ENCODE measurements at regions not wholly inside any gene's neighbourhood (a gene's known extent, or its start where the extent isn't known, plus 50 kb on each side); places are given as distances from the start of the nearest gene placed in this dataset.
"Not testable (repeated sequence)": the region's sequence is repeated elsewhere in the genome, so short reads cannot be mapped to it uniquely, and the experiment has no call there.

- Histone ChIP-seq H3K9me3 (ENCODE audit: low read length) (no peaks in the 10 kb centered on the region), H3K27me3 (ENCODE audit: insufficient read depth, low read length) (no peaks in the 10 kb centered on the region)
- TF ChIP-seq CTCF (IDR thresholded peaks at IDR 0.05; ENCODE audit: low read length) (no peak), EZH2 (IDR thresholded peaks at IDR 0.05; ENCODE audit: borderline replicate concordance, low read length) (no peak)
These were observed 253.3 kb downstream of the FAM72C start for GRCh38 chr1:143718524-143718923.

GRCh38 chr1:143718021-143718420 lies 253.8 kb downstream of the FAM72C start:
- Histone ChIP-seq H3F3A (ENCODE audit: insufficient read depth, low read length) (no peaks in the 10 kb centered on the region), H3K27ac (ENCODE audit: low read depth, low read length, poor library complexity, severe bottlenecking) (no peak overlapping the region), H3K4me3 (ENCODE audit: low read depth, low read length, poor library complexity, severe bottlenecking) (no peak overlapping the region), H3K4me2 (ENCODE audit: low read length) (no peak overlapping the region), H3K9ac (ENCODE audit: low read length) (no peak overlapping the region), H4K20me1 (ENCODE audit: insufficient read depth, low read length) (no peaks in the 10 kb centered on the region), H2AFZ (ENCODE audit: low read length) (no peak overlapping the region), H3K79me2 (ENCODE audit: insufficient read depth, low read length) (no peaks in the 10 kb centered on the region), H3K4me1 (ENCODE audit: insufficient read depth, low read length, severe bottlenecking) (no peaks in the 10 kb centered on the region), H3K27me3 (ENCODE audit: insufficient read depth, low read length) (no peaks in the 10 kb centered on the region), H3K9me3 (ENCODE audit: low read length) (no peaks in the 10 kb centered on the region), H3K36me3 (ENCODE audit: insufficient read depth, low read length) (no peaks in the 10 kb centered on the region), H3K9me2 (ENCODE audit: low read depth, low read length) (no peaks in the 10 kb centered on the region)
- TF ChIP-seq EZH2 (IDR thresholded peaks at IDR 0.05; ENCODE audit: borderline replicate concordance, low read length), result no peak
- no peak for TF ChIP-seq CTCF (IDR thresholded peaks at IDR 0.05; ENCODE audit: low read length)

More at GRCh38 chr1:143718524-143718923, 253.3 kb downstream of the FAM72C start:
- no peak overlapping the region for H3K4me3 ChIP-seq (ENCODE audit: low read depth, low read length, poor library complexity, severe bottlenecking)
- H3K9me2 ChIP-seq (ENCODE audit: low read depth, low read length), result no peaks in the 10 kb centered on the region
- no peaks in the 10 kb centered on the region for H4K20me1 ChIP-seq (ENCODE audit: insufficient read depth, low read length)
- no peaks in the 10 kb centered on the region for H3K36me3 ChIP-seq (ENCODE audit: insufficient read depth, low read length)
- no peak overlapping the region for H3K27ac ChIP-seq (ENCODE audit: low read depth, low read length, poor library complexity, severe bottlenecking)
- H3K4me1 ChIP-seq (ENCODE audit: insufficient read depth, low read length, severe bottlenecking), result no peaks in the 10 kb centered on the region
- H3F3A ChIP-seq (ENCODE audit: insufficient read depth, low read length), result no peaks in the 10 kb centered on the region
- no peak overlapping the region for H3K4me2 ChIP-seq (ENCODE audit: low read length)
- no peak overlapping the region for H3K9ac ChIP-seq (ENCODE audit: low read length)
- no peak overlapping the region for H2AFZ ChIP-seq (ENCODE audit: low read length)
- H3K79me2 ChIP-seq (ENCODE audit: insufficient read depth, low read length), result no peaks in the 10 kb centered on the region

GRCh38 chr1:143717434-143717833 lies 254.4 kb downstream of the FAM72C start:
- Histone ChIP-seq H3K4me2 (ENCODE audit: low read length) (no peak overlapping the region), H3K4me1 (ENCODE audit: insufficient read depth, low read length, severe bottlenecking) (no peaks in the 10 kb centered on the region), H3F3A (ENCODE audit: insufficient read depth, low read length) (no peaks in the 10 kb centered on the region), H2AFZ (ENCODE audit: low read length) (no peak overlapping the region), H3K9ac (ENCODE audit: low read length) (no peak overlapping the region), H3K79me2 (ENCODE audit: insufficient read depth, low read length) (no peaks in the 10 kb centered on the region), H3K9me3 (ENCODE audit: low read length) (no peaks in the 10 kb centered on the region), H3K4me3 (ENCODE audit: low read depth, low read length, poor library complexity, severe bottlenecking) (no peak overlapping the region), H3K27ac (ENCODE audit: low read depth, low read length, poor library complexity, severe bottlenecking) (no peak overlapping the region), H4K20me1 (ENCODE audit: insufficient read depth, low read length) (no peaks in the 10 kb centered on the region), H3K9me2 (ENCODE audit: low read depth, low read length) (no peaks in the 10 kb centered on the region), H3K36me3 (ENCODE audit: insufficient read depth, low read length) (no peaks in the 10 kb centered on the region), H3K27me3 (ENCODE audit: insufficient read depth, low read length) (no peaks in the 10 kb centered on the region)
- TF ChIP-seq EZH2 (IDR thresholded peaks at IDR 0.05; ENCODE audit: borderline replicate concordance, low read length) (no peak), CTCF (IDR thresholded peaks at IDR 0.05; ENCODE audit: low read length) (no peak)

- H3K4me3 ChIP-seq (ENCODE audit: low read depth, low read length, poor library complexity, severe bottlenecking); H3K27ac ChIP-seq (ENCODE audit: low read depth, low read length, poor library complexity, severe bottlenecking); H3K4me2 ChIP-seq (ENCODE audit: low read length); H3K27me3 ChIP-seq (ENCODE audit: insufficient read depth, low read length); H3K79me2 ChIP-seq (ENCODE audit: insufficient read depth, low read length); H3K9ac ChIP-seq (ENCODE audit: low read length); H3F3A ChIP-seq (ENCODE audit: insufficient read depth, low read length); H3K9me2 ChIP-seq (ENCODE audit: low read depth, low read length); H3K4me1 ChIP-seq (ENCODE audit: insufficient read depth, low read length, severe bottlenecking); H3K36me3 ChIP-seq (ENCODE audit: insufficient read depth, low read length); H4K20me1 ChIP-seq (ENCODE audit: insufficient read depth, low read length); H3K9me3 ChIP-seq (ENCODE audit: low read length); H2AFZ ChIP-seq (ENCODE audit: low read length): not testable (repeated sequence)
These were observed 256.9 kb downstream of the FAM72C start for GRCh38 chr1:143714913-143715312.

Measured in OCI-LY1 (cell line).